Mammary epithelial cell (primary cell): ENCODE measurements at regions not wholly inside any gene's neighbourhood (a gene's known extent, or its start where the extent isn't known, plus 50 kb on each side); places are given as distances from the start of the nearest gene placed in this dataset.

Experiments
- CTCF ChIP-seq, 2 donors: IDR thresholded peaks in 1 of 2; conservative IDR thresholded peaks in 1 of 2; 2 replicates each; pipeline ENCODE4 v1.5.1; 2011 to 2012; ENCODE audit warnings: inconsistent platforms in 2 of 2, low read length in 2 of 2, mild to moderate bottlenecking in 2 of 2, control low read depth in 1 of 2, low read depth in 1 of 2; ENCODE audit not compliant: insufficient read depth in 1 of 2; ENCODE audit errors: extremely low read depth in 1 of 2
- EZH2 ChIP-seq: IDR thresholded peaks from 2 replicates; pipeline ENCODE4 v1.6.1; 2012; ENCODE audit warnings: low read length, inconsistent platforms, borderline replicate concordance

GRCh38 chr4:103923551-103923950 lies 203.8 kb upstream of the TACR3 start:
- no peak for TF ChIP-seq CTCF (conservative IDR thresholded peaks at IDR 0.05 in 1 of 2, IDR thresholded peaks at IDR 0.05 in 1 of 2; ENCODE audit: extremely low read depth in 1 of 2, insufficient read depth in 1 of 2, low read depth in 1 of 2, low read length in 2 of 2)
- TF ChIP-seq EZH2, result no peak
